HepG2 (cell line): ENCODE measurements at regions not wholly inside any gene's neighbourhood (a gene's known extent, or its start where the extent isn't known, plus 50 kb on each side); places are given as distances from the start of the nearest gene placed in this dataset.

Experiments used
- CTCF ChIP-seq: sonication (generic); formaldehyde crosslinking; IDR thresholded peaks from 2 replicates; pipeline ENCODE4 v1.5.0; 2020; ENCODE audit warnings: mild to moderate bottlenecking, missing genetic modification reagents, moderate library complexity
- E2F5 ChIP-seq: sonication (generic); formaldehyde crosslinking; conservative IDR thresholded peaks from 2 replicates; pipeline ENCODE4 v1.4.0; 2020; ENCODE audit warnings: missing genetic modification reagents
- EED ChIP-seq: sonication (generic); formaldehyde crosslinking; IDR thresholded peaks from 2 replicates; pipeline ENCODE4 v1.5.0; 2020; ENCODE audit warnings: mild to moderate bottlenecking, missing genetic modification reagents
- JUND ChIP-seq: sonication (generic); formaldehyde crosslinking; IDR thresholded peaks from 2 replicates; pipeline ENCODE4 v1.8.0; 2022; ENCODE audit warnings: mild to moderate bottlenecking, missing genetic modification reagents
- MAFF ChIP-seq: IDR thresholded peaks from 2 replicates; pipeline ENCODE4 v1.6.1; 2011; ENCODE audit warnings: low read depth, low read length, improper control_type of control experiment
- REST ChIP-seq, 2 experiments: IDR thresholded peaks; 2 replicates each; pipeline ENCODE4 v1.6.1; 2011 to 2012; ENCODE audit warnings: low read length in 2 of 2, borderline replicate concordance in 1 of 2, low read depth in 1 of 2, mild to moderate bottlenecking in 1 of 2, moderate library complexity in 1 of 2
- ZFY ChIP-seq: sonication (generic); formaldehyde crosslinking; IDR thresholded peaks from 2 replicates; pipeline ENCODE4 v1.4.0; 2020; ENCODE audit warnings: missing genetic modification reagents
- ZNF335 ChIP-seq: sonication (generic); formaldehyde crosslinking; IDR thresholded peaks from 2 replicates; pipeline ENCODE4 v1.4.0; 2020; ENCODE audit warnings: missing genetic modification reagents
- ZNF362 ChIP-seq: sonication (generic); formaldehyde crosslinking; IDR thresholded peaks from 2 replicates; pipeline ENCODE4 v1.4.0; 2020; ENCODE audit warnings: missing genetic modification reagents, mild to moderate bottlenecking, borderline replicate concordance
- ZNF546 ChIP-seq: sonication (generic); formaldehyde crosslinking; conservative IDR thresholded peaks from 2 replicates; pipeline ENCODE4 v1.8.1; 2023; ENCODE audit warnings: mild to moderate bottlenecking, missing genetic modification reagents
- ZNF816 ChIP-seq: sonication (generic); formaldehyde crosslinking; IDR thresholded peaks from 2 replicates; pipeline ENCODE4 v1.8.0; 2022; ENCODE audit warnings: missing genetic modification reagents, mild to moderate bottlenecking, borderline replicate concordance

GRCh38 chr3:88767746-88768145 is 339.7 kb upstream of the EPHA3 start:
- no peak for TF ChIP-seq ZNF362
- no peak for TF ChIP-seq ZNF546
- no peak for TF ChIP-seq CTCF (CRISPR knock-in tag)
- TF ChIP-seq REST (IDR thresholded peaks at IDR 0.05; ENCODE audit: borderline replicate concordance in 1 of 2, low read depth in 1 of 2, low read length in 2 of 2): no peak
- TF ChIP-seq EED (CRISPR knock-in tag): no peak
- TF ChIP-seq ZFY: no peak
- TF ChIP-seq ZNF816: no peak
- TF ChIP-seq ZNF335 (CRISPR knock-in tag): no peak
- no peak for TF ChIP-seq JUND (CRISPR knock-in tag)
- TF ChIP-seq MAFF: no peak
- no peak for TF ChIP-seq E2F5
